ENCODE measurements at regions not wholly inside any gene's neighbourhood (a gene's known extent, or its start where the extent isn't known, plus 50 kb on each side); places are given as distances from the start of the nearest gene placed in this dataset.

DNA sequence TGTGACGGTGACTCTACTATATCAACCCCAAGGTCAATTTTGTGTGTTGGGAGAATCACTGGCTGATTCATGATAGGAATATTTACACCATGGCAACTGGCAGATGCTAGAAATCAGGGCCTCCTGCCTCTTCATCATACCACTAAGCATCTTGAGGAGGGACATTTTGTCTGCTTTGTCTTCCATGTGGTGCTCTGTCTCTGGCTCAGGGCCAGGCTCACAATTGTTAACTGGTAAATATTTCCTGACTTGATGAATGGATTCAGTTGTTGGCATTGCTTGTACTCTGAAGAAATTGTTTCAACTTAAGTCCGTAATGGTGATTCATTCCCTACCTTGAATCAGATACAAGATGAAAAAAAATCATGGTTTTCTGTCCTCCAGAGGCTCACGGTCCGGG, 292.7 kb downstream of the HAPSTR1 start:
- no peak overlapping the region for H3K4me3 ChIP-seq (ENCODE audit: low read depth, low read length)
- no peak for TF ChIP-seq POLR2A (IDR thresholded peaks at IDR 0.05; ENCODE audit: extremely low read depth, insufficient read length)
- TF ChIP-seq, protein P1, sequence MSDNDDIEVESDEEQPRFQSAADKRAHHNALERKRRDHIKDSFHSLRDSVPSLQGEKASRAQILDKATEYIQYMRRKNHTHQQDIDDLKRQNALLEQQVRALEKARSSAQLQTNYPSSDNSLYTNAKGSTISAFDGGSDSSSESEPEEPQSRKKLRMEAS (IDR thresholded peaks at IDR 0.05; ENCODE audit: low read depth, low read length), result no peak
- TF ChIP-seq MYC (IDR thresholded peaks at IDR 0.05; ENCODE audit: low read depth, low read length), result no peak
- TF ChIP-seq, protein P2, sequence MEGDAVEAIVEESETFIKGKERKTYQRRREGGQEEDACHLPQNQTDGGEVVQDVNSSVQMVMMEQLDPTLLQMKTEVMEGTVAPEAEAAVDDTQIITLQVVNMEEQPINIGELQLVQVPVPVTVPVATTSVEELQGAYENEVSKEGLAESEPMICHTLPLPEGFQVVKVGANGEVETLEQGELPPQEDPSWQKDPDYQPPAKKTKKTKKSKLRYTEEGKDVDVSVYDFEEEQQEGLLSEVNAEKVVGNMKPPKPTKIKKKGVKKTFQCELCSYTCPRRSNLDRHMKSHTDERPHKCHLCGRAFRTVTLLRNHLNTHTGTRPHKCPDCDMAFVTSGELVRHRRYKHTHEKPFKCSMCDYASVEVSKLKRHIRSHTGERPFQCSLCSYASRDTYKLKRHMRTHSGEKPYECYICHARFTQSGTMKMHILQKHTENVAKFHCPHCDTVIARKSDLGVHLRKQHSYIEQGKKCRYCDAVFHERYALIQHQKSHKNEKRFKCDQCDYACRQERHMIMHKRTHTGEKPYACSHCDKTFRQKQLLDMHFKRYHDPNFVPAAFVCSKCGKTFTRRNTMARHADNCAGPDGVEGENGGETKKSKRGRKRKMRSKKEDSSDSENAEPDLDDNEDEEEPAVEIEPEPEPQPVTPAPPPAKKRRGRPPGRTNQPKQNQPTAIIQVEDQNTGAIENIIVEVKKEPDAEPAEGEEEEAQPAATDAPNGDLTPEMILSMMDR (IDR thresholded peaks at IDR 0.05; ENCODE audit: low read depth, low read length), result no peak
- DNase-seq (ENCODE audit: low read depth), result no peak

DNA sequence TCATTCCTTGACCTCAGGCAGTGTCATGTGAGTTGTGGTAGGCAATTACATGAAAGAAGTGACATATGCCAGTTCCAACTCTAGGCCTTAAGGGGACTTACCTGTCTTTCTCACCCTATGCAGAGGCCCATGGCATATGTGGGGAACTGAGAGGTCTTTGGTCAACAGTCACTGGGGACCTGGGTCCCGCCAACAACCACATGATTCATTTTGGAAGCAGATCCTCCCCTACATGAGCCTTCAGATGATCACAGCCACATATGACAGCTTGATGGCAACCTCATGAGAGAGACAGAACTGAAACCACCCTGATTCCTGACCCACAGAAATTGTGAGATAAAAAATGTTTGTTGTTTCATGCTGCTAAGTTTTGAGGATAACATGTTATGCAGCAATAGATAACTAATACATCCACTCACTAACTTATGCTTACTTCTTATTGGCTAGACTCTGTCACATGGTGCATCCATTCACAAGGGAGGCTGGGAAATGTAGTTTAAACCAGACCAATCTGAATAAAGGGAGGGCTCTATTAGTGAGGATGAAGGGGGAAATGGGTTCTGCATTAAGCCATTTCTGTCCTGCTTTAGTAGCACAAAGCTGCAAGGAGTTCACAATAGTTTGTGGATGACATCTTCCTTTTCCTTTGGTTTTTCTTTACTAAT, 298.2 kb downstream of the HAPSTR1 start:
- DNase-seq (ENCODE audit: low read depth), result no peak
- H3K4me3 ChIP-seq (ENCODE audit: low read depth, low read length), result no peak overlapping the region
- no peak for TF ChIP-seq MYC (IDR thresholded peaks at IDR 0.05; ENCODE audit: low read depth, low read length)
- TF ChIP-seq, protein P1 (IDR thresholded peaks at IDR 0.05; ENCODE audit: low read depth, low read length), result no peak

GRCh38 chr16:9392956-9393355, 301.5 kb downstream of the HAPSTR1 start:
- no peak for TF ChIP-seq MYC (IDR thresholded peaks at IDR 0.05; ENCODE audit: low read depth, low read length)
- TF ChIP-seq, protein P2 (IDR thresholded peaks at IDR 0.05; ENCODE audit: low read depth, low read length), result no peak
- TF ChIP-seq, protein P1 (IDR thresholded peaks at IDR 0.05; ENCODE audit: low read depth, low read length), result no peak
- no peak for TF ChIP-seq POLR2A (IDR thresholded peaks at IDR 0.05; ENCODE audit: extremely low read depth, insufficient read length)
- DNase-seq (ENCODE audit: low read depth), result no peak
- H3K4me3 ChIP-seq (ENCODE audit: low read depth, low read length), result no peak overlapping the region

GRCh38 chr16:9393591-9393990, 302.1 kb downstream of the HAPSTR1 start:
- DNase-seq (ENCODE audit: low read depth), result no peak
- TF ChIP-seq, protein P2 (IDR thresholded peaks at IDR 0.05; ENCODE audit: low read depth, low read length), result no peak
- TF ChIP-seq MYC (IDR thresholded peaks at IDR 0.05; ENCODE audit: low read depth, low read length), result no peak
- TF ChIP-seq, protein P1 (IDR thresholded peaks at IDR 0.05; ENCODE audit: low read depth, low read length), result no peak
- no peak for TF ChIP-seq POLR2A (IDR thresholded peaks at IDR 0.05; ENCODE audit: extremely low read depth, insufficient read length)
- H3K4me3 ChIP-seq (ENCODE audit: low read depth, low read length), result no peak overlapping the region

GRCh38 chr16:9395958-9396359, 304.5 kb downstream of the HAPSTR1 start:
- DNase-seq (ENCODE audit: low read depth), result no peak
- TF ChIP-seq POLR2A (IDR thresholded peaks at IDR 0.05; ENCODE audit: extremely low read depth, insufficient read length) (no peak), MYC (IDR thresholded peaks at IDR 0.05; ENCODE audit: low read depth, low read length) (no peak)
- TF ChIP-seq, protein P1 (IDR thresholded peaks at IDR 0.05; ENCODE audit: low read depth, low read length), result no peak
- TF ChIP-seq, protein P2 (IDR thresholded peaks at IDR 0.05; ENCODE audit: low read depth, low read length), result no peak
- no peak overlapping the region for H3K4me3 ChIP-seq (ENCODE audit: low read depth, low read length)

GRCh38 chr16:9399573-9399972, 308.1 kb downstream of the HAPSTR1 start:
- H3K4me3 ChIP-seq (ENCODE audit: low read depth, low read length), result no peak overlapping the region
- DNase-seq (ENCODE audit: low read depth), result no peak
- TF ChIP-seq MYC (IDR thresholded peaks at IDR 0.05; ENCODE audit: low read depth, low read length) (no peak), POLR2A (IDR thresholded peaks at IDR 0.05; ENCODE audit: extremely low read depth, insufficient read length) (no peak)
- TF ChIP-seq, protein P1 (IDR thresholded peaks at IDR 0.05; ENCODE audit: low read depth, low read length), result no peak
- TF ChIP-seq, protein P2 (IDR thresholded peaks at IDR 0.05; ENCODE audit: low read depth, low read length), result no peak

Data from NB4 (cell line).